Left cardiac atrium (tissue), 4 donors: ENCODE measurements at regions not wholly inside any gene's neighbourhood (a gene's known extent, or its start where the extent isn't known, plus 50 kb on each side); places are given as distances from the start of the nearest gene placed in this dataset.
A peak's percentile ranks its signal among the peaks of the same experiment; 100 is the strongest.
"Not testable (repeated sequence)": the region's sequence is repeated elsewhere in the genome, so short reads cannot be mapped to it uniquely, and the experiment has no call there.

Experiments
- ATAC-seq, 2 donors: fragments of 200-7000 bp; cut with Tn5 transposase; one replicate each; pipeline ENCODE4 v1.9.1; 2020; ENCODE audit warnings: mild to moderate bottlenecking in 2 of 2, moderate library complexity in 2 of 2
- DNase-seq: peaks from one replicate; pipeline ENCODE4 v3.0.0-alpha.2; 2020
- intact Hi-C, 2 donors: fragments of 100-400 bp; cut with DNase I; formaldehyde crosslinking; loops; one replicate each; pipeline versions ENCODE4 v1.14.1 to v1.15.1; 2022 to 2023
- donor health status: DM: no; HTN: yes; CAD: no.
- donor health status: DM: no; HTN: yes; CAD: no; lungs with severe emphysema.
- donor health status: DM: yes; HTN: yes; CAD: no.
- donor health status: Dilated cardiomyopathy.

GRCh38 chr7:156430109-156430508, 210.5 kb upstream of the RNF32 start:
- DNase-seq (no peak), ATAC-seq (no peak)
- intact Hi-C loops, result no loop called here

GRCh38 chr7:156429514-156429913, 211.1 kb upstream of the RNF32 start:
- ATAC-seq (no peak), DNase-seq (no peak)
- intact Hi-C loops, result no loop called here

- no peak for DNase-seq
- intact Hi-C loops, result loop anchor here in 1 of 2 donors (2.0 kb wide), 1 partner anchor 35 kb away; no protein-coding TSS in a partner anchor
- ATAC-seq, result no peak
These were observed 216.7 kb upstream of the RNF32 start for GRCh38 chr7:156423876-156424275.

- DNase-seq, result no peak
- ATAC-seq, result no peak
- intact Hi-C loops, result no loop called here
These were observed 220.1 kb upstream of the RNF32 start for GRCh38 chr7:156420496-156420895.

GRCh38 chr7:156419782-156420181, 220.8 kb upstream of the RNF32 start:
- DNase-seq, result no peak
- intact Hi-C loops, result no loop called here
- ATAC-seq, result no peak

- intact Hi-C loops, result no loop called here
These were observed 238.3 kb upstream of the RNF32 start for GRCh38 chr7:156402255-156402654.

GRCh38 chr7:156401617-156402016, 239.0 kb upstream of the RNF32 start:
- intact Hi-C loops, result no loop called here
- no peak for ATAC-seq

More at GRCh38 chr7:156402255-156402654, 238.3 kb upstream of the RNF32 start:
- ATAC-seq (no peak), DNase-seq (no peak)

GRCh38 chr7:156400046-156400445, 240.5 kb upstream of the RNF32 start:
- no peak for ATAC-seq
- no peak for DNase-seq
- intact Hi-C loops, result no loop called here

More at GRCh38 chr7:156401617-156402016, 239.0 kb upstream of the RNF32 start:
- no peak for DNase-seq

- intact Hi-C loops, result no loop called here
- ATAC-seq, result no peak
These were observed 243.3 kb upstream of the RNF32 start for GRCh38 chr7:156397249-156397648.

GRCh38 chr7:156389116-156389692, 251.4 kb upstream of the RNF32 start:
- ATAC-seq (no peak), DNase-seq (no peak)
- intact Hi-C loops, result loop anchor here in 1 of 2 donors (2.0 kb wide), 1 partner anchor 36 kb away; no protein-coding TSS in a partner anchor

More at GRCh38 chr7:156397249-156397648, 243.3 kb upstream of the RNF32 start:
- DNase-seq, result no peak

- no peak for ATAC-seq
- no peak for DNase-seq
- intact Hi-C loops, result no loop called here
These were observed 254.5 kb upstream of the RNF32 start for GRCh38 chr7:156386097-156386496.

GRCh38 chr7:156384706-156385105, 255.9 kb upstream of the RNF32 start:
- intact Hi-C loops, result no loop called here
- DNase-seq (no peak), ATAC-seq (no peak)

- ATAC-seq, result no peak
- intact Hi-C loops, result no loop called here
- DNase-seq, result no peak
These were observed 257.0 kb upstream of the RNF32 start for GRCh38 chr7:156383526-156383925.

- no peak for DNase-seq
- no peak for ATAC-seq
- intact Hi-C loops, result no loop called here
These were observed 260.3 kb upstream of the RNF32 start for GRCh38 chr7:156380261-156380660.

GRCh38 chr7:156379324-156380070, 261.1 kb upstream of the RNF32 start:
- DNase-seq, result no peak
- ATAC-seq, result no peak
- intact Hi-C loops, result no loop called here

GRCh38 chr7:156378806-156379205, 261.8 kb upstream of the RNF32 start:
- intact Hi-C loops, result no loop called here
- no peak for DNase-seq
- no peak for ATAC-seq

- DNase-seq (no peak), ATAC-seq (no peak)
- intact Hi-C loops, result no loop called here
These were observed 264.3 kb upstream of the RNF32 start for GRCh38 chr7:156376317-156376716.

GRCh38 chr7:156374335-156374734, 266.2 kb upstream of the RNF32 start:
- ATAC-seq, result no peak
- DNase-seq, result no peak
- intact Hi-C loops, result no loop called here

- intact Hi-C loops, result not testable (repeated sequence)
These were observed 270.6 kb upstream of the RNF32 start for GRCh38 chr7:156369929-156370328.

GRCh38 chr7:156368053-156368843, 272.3 kb upstream of the RNF32 start:
- intact Hi-C loops, result no loop called here
- ATAC-seq, result peak in 1 of 2 donors; percentile 75
- no peak for DNase-seq

More at GRCh38 chr7:156369929-156370328, 270.6 kb upstream of the RNF32 start:
- DNase-seq, ATAC-seq: not testable (repeated sequence)
